CD4-positive, alpha-beta T cell (primary cell): ENCODE measurements at regions not wholly inside any gene's neighbourhood (a gene's known extent, or its start where the extent isn't known, plus 50 kb on each side); places are given as distances from the start of the nearest gene placed in this dataset.

Experiments
- ATAC-seq: fragments of 200-7000 bp; cut with Tn5 transposase; one replicate; pipeline ENCODE4 v1.10.0; 2022; ENCODE audit warnings: mild to moderate bottlenecking; ENCODE audit not compliant: poor library complexity
- CTCF ChIA-PET: fragments of 350-600 bp; sonication (Branson Sonifier 250); formaldehyde crosslinking; loops from one replicate; lab custom pipeline; 2021; ENCODE audit warnings: antibody characterized with exemption, inconsistent platforms; lab: Charles Lee
- POLR2A ChIA-PET: fragments of 350-600 bp; sonication (Branson Sonifier 250); formaldehyde crosslinking; loops from one replicate; lab custom pipeline; 2021; ENCODE audit warnings: antibody characterized with exemption, inconsistent platforms; lab: Charles Lee
- DNase-seq, 14 experiments: peaks; one replicate each; pipeline ENCODE4 v3.0.0-alpha.2; 2013 to 2020; ENCODE audit warnings: mixed read lengths in 2 of 14
- H3K27ac ChIP-seq, 2 donors: one replicate each; pipeline versions ENCODE4 v1.5.1 to v1.7.0; 2013; ENCODE audit warnings: low read length in 2 of 2, low read depth in 1 of 2, mild to moderate bottlenecking in 1 of 2
- H3K27me3 ChIP-seq, 2 experiments: 1 replicate in 1 of 2; 2 replicates in 1 of 2; pipeline versions ENCODE4 v1.6.1 to v1.7.0; 2013; ENCODE audit warnings: low read length in 2 of 2, control low read depth in 1 of 2, mild to moderate bottlenecking in 1 of 2, moderate library complexity in 1 of 2; ENCODE audit not compliant: insufficient read depth in 2 of 2, control insufficient read depth in 1 of 2
- H3K36me3 ChIP-seq: one replicate; pipeline ENCODE4 v1.6.1; 2013; ENCODE audit warnings: low read length, control low read depth; ENCODE audit not compliant: insufficient read depth
- H3K4me1 ChIP-seq: one replicate; pipeline ENCODE4 v1.6.1; 2013; ENCODE audit warnings: low read length, control low read depth; ENCODE audit not compliant: insufficient read depth
- H3K4me3 ChIP-seq: one replicate; pipeline ENCODE4 v1.5.1; 2013; ENCODE audit warnings: mild to moderate bottlenecking, low read length, moderate library complexity
- H3K9me3 ChIP-seq, 2 experiments: 1 replicate in 1 of 2; 2 replicates in 1 of 2; pipeline versions ENCODE4 v1.6.1 to v1.7.0; 2013; ENCODE audit warnings: low read length in 2 of 2, mild to moderate bottlenecking in 2 of 2, control low read depth in 1 of 2, moderate library complexity in 1 of 2; ENCODE audit not compliant: control insufficient read depth in 1 of 2, insufficient read depth in 1 of 2
- H3K27ac Mint-ChIP-seq: one replicate; pipeline ENCODE4 v1.8.0; 2020; ENCODE audit warnings: mixed read lengths
- H3K27me3 Mint-ChIP-seq: one replicate; pipeline ENCODE4 v1.8.0; 2021; ENCODE audit warnings: mixed read lengths
- H3K36me3 Mint-ChIP-seq: one replicate; pipeline ENCODE4 v1.8.0; 2021; ENCODE audit warnings: low read depth, mixed read lengths
- H3K4me1 Mint-ChIP-seq: one replicate; pipeline ENCODE4 v1.8.0; 2021; ENCODE audit warnings: low read depth, mixed read lengths
- H3K4me3 Mint-ChIP-seq: one replicate; pipeline ENCODE4 v1.8.0; 2020; ENCODE audit warnings: mild to moderate bottlenecking, mixed read lengths
- H3K9me3 Mint-ChIP-seq: one replicate; pipeline ENCODE4 v1.8.0; 2020; ENCODE audit warnings: mixed read lengths
- intact Hi-C, 2 experiments: fragments of 100-400 bp; cut with DNase I in 1 of 2; cut with micrococcal nuclease in 1 of 2; formaldehyde crosslinking; loops; one replicate each; pipeline versions ENCODE4 v1.15.1 to v1.9.0; 2023 to 2025; cut with DNase I, micrococcal nuclease
- TF ChIP-seq, protein P1 (sequence below): fragments of 200-600 bp; IDR thresholded peaks from one replicate; pipeline ENCODE4 v1.8.0; 2022; ENCODE audit warnings: antibody characterized with exemption, mild to moderate bottlenecking

DNA sequence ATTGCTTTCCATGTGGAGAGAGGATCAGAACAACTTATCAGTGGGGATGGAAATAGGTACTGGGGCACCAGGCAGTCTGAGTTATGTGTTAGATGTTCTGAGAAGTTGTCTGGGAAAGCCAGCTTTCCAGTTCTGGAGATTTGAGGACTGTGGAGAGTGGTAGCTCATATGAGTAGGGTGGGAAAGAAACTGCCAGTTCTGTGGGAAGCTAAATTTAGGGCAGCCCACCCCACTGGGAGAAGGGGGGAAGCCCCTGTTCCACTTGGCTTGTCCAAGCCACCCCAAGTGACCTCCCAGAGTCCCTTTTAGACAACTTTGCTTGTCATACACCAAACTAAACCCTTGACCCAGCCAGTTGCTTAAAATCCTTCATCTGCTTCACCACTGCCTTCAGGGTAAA, 189.5 kb downstream of the REEP3 start:
- TF ChIP-seq, protein P1, sequence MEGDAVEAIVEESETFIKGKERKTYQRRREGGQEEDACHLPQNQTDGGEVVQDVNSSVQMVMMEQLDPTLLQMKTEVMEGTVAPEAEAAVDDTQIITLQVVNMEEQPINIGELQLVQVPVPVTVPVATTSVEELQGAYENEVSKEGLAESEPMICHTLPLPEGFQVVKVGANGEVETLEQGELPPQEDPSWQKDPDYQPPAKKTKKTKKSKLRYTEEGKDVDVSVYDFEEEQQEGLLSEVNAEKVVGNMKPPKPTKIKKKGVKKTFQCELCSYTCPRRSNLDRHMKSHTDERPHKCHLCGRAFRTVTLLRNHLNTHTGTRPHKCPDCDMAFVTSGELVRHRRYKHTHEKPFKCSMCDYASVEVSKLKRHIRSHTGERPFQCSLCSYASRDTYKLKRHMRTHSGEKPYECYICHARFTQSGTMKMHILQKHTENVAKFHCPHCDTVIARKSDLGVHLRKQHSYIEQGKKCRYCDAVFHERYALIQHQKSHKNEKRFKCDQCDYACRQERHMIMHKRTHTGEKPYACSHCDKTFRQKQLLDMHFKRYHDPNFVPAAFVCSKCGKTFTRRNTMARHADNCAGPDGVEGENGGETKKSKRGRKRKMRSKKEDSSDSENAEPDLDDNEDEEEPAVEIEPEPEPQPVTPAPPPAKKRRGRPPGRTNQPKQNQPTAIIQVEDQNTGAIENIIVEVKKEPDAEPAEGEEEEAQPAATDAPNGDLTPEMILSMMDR, result no peak
- CTCF ChIA-PET, result no interaction called here
- Mint-ChIP-seq H3K9me3 (no peaks in the 10 kb centered on the region), H3K27ac (no peak overlapping the region), H3K27me3 (no peaks in the 10 kb centered on the region), H3K36me3 (no peaks in the 10 kb centered on the region), H3K4me3 (no peak overlapping the region), H3K4me1 (no peaks in the 10 kb centered on the region)
- ATAC-seq (no peak), DNase-seq (no peak)
- no peaks in the 10 kb centered on the region for H3K9me3 ChIP-seq
- H3K4me3 ChIP-seq, result no peak overlapping the region
- intact Hi-C loops, result no loop called here
- H3K27me3 ChIP-seq, result no peaks in the 10 kb centered on the region
- POLR2A ChIA-PET, result no interaction called here
- H3K36me3 ChIP-seq, result no peaks in the 10 kb centered on the region
- no peaks in the 10 kb centered on the region for H3K4me1 ChIP-seq
- H3K27ac ChIP-seq, result no peak overlapping the region

DNA sequence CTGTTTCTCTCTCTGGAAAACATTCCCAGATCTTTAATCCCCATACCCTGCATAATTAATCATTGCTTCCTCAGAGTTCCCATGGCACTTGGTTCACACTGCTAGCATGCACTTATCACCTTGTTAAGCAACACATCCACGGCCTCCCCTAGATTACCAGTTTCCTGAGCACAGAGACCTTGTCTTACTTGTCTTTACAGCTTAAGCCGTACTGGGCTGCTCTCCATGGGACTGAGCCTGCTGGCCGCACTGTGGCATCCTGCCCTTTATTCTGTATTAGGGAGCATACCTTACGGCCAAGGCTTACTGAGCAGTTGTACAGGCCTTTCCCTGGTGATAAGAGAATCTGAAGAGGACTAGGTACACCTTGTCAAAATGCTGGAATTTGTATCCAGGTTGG, 190.2 kb downstream of the REEP3 start:
- POLR2A ChIA-PET, result no interaction called here
- Histone ChIP-seq H3K4me1 (no peaks in the 10 kb centered on the region), H3K27me3 (no peaks in the 10 kb centered on the region), H3K9me3 (no peaks in the 10 kb centered on the region), H3K36me3 (no peaks in the 10 kb centered on the region), H3K4me3 (no peak overlapping the region), H3K27ac (no peak overlapping the region)
- intact Hi-C loops, result no loop called here
- no peaks in the 10 kb centered on the region for H3K36me3 Mint-ChIP-seq
- no peaks in the 10 kb centered on the region for H3K9me3 Mint-ChIP-seq
- no peak overlapping the region for H3K27ac Mint-ChIP-seq
- H3K27me3 Mint-ChIP-seq, result no peaks in the 10 kb centered on the region
- H3K4me1 Mint-ChIP-seq, result no peaks in the 10 kb centered on the region
- CTCF ChIA-PET, result interaction anchor here (1.0 kb wide), 1 partner anchor 9 kb away, joined by 4 read pairs; no protein-coding TSS in a partner anchor
- no peak overlapping the region for H3K4me3 Mint-ChIP-seq
- DNase-seq (no peak), ATAC-seq (no peak)
- TF ChIP-seq, protein P1, result no peak

DNA sequence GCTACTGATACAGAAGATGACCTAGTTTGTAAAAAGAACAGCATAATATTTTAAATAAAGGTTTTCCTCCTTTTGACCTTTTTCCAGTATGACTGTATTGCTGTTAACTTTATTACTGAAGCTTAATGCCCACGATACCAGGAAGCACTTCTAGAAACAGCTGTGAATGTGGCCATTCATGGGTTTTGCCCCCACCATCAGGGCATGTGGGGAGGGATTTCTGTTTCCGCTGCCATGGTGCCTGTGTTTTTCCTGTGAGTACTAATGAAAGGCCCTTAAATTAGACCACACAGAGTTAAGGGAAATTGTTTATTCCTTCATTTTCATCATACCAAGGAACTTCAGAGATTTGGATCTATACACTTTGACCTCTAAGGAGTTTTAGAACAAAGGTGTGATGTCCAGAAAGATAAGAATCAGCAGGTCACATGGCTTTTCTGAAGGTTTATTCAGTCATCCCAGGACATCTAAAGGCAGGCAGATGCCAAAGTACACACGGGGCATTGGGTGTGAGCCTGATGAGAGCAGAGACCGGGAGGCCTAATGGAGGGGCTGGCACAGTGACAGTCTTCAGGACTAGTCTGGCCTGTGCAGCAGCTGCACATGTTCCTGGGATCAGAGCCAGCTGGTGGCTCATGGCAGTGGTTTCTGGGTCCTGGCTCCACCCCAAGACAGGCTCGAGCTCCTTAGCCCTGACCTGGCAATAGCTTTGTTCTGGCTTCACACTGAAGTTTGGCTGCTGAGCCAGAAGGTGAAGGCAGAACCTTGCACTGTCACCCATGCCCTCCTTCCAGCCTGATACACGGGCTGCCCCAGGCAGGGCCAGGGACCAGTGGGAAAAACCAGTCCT, 190.9 kb downstream of the REEP3 start:
- ChIA-PET POLR2A (no interaction called here), CTCF (interaction anchor here (1.0 kb wide), 1 partner anchor 8 kb away, joined by 4 read pairs; no protein-coding TSS in a partner anchor)
- Mint-ChIP-seq H3K9me3 (no peaks in the 10 kb centered on the region), H3K4me1 (no peaks in the 10 kb centered on the region), H3K27ac (no peak overlapping the region), H3K36me3 (no peaks in the 10 kb centered on the region), H3K4me3 (no peak overlapping the region), H3K27me3 (no peaks in the 10 kb centered on the region)
- no peaks in the 10 kb centered on the region for H3K4me1 ChIP-seq
- DNase-seq, result no peak
- no peaks in the 10 kb centered on the region for H3K9me3 ChIP-seq
- no peak overlapping the region for H3K4me3 ChIP-seq
- TF ChIP-seq, protein P1, result no peak
- no peak overlapping the region for H3K27ac ChIP-seq
- no peak for ATAC-seq
- no peaks in the 10 kb centered on the region for H3K36me3 ChIP-seq
- no peaks in the 10 kb centered on the region for H3K27me3 ChIP-seq
- intact Hi-C loops, result no loop called here
